HG02870 (cell line): ENCODE measurements at regions not wholly inside any gene's neighbourhood (a gene's known extent, or its start where the extent isn't known, plus 50 kb on each side); places are given as distances from the start of the nearest gene placed in this dataset.
"Not testable (repeated sequence)": the region's sequence is repeated elsewhere in the genome, so short reads cannot be mapped to it uniquely, and the experiment has no call there.

Experiments used
- ATAC-seq: cut with Tn5 transposase; IDR thresholded peaks from one replicate; pipeline ENCODE4 v1.9.1; 2021; ENCODE audit warnings: mild to moderate bottlenecking, moderate library complexity; ENCODE audit not compliant: unreplicated experiment

DNA sequence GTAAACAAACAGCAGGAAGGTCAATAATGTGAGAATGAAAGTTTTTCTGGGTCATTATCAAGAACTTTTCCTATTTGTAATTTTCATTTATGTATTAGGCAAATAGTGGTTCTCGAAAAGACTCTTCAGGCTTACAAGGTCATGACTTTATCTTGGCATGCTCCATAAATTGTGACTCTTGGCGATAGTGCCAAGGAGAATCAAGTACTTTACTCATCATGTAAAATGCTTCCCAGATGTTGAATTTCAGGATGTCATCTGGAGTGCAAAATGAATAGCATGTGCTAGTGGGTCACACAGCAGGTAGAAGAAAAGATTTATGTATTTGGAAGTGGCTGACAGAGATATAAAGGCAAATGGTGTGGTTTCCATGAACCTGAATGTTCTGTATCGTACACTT, 1492.7 kb upstream of the PCDH20 start:
- ATAC-seq = no peak

GRCh38 chr13:62906896-62907295, 1491.2 kb upstream of the PCDH20 start:
- ATAC-seq = no peak

GRCh38 chr13:62906469-62906868, 1490.8 kb upstream of the PCDH20 start:
- ATAC-seq = no peak

- no peak for ATAC-seq
Measured at GRCh38 chr13:62887046-62887445, 1471.4 kb upstream of the PCDH20 start.

DNA sequence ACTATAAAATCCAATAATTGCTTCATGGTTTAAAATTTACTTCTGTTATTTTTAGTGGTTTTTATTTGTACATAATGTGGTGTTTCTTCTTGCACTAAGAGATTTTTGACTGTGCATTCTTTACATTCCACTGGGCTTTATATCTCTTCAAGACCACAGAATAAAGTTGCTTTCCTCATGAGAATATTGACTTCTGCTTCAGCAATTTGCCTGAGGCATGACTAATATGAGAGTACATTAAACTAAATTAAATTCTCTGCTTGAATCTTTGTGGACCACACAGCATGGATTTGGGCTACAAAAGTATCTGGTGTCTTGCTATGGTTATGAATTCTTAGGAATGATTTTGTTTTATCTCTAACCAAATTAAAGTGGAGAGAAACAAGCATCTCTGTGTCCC, 1463.4 kb upstream of the PCDH20 start:
- ATAC-seq = no peak

- no peak for ATAC-seq
Measured at GRCh38 chr13:62875118-62875640, 1459.5 kb upstream of the PCDH20 start.

- ATAC-seq = no peak
Measured at GRCh38 chr13:62850331-62850730, 1434.7 kb upstream of the PCDH20 start.

DNA sequence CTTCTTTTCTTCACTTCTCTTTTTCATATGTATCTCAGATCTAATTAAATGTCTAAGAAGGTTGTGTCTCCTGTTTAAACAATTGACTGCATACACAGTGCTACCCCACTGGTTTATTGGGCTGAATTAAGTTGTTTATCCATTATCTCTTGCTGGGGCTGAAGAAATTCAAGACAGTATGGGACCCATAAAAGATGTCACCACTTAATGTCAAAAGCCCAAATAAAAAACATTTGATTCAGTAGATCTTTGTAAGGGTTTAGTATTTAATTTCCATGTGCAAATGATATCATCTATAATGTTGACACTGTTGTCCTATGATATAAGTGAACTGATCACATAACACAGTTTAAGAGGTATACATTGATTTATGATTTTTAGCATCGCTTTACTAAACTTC, 1431.9 kb upstream of the PCDH20 start:
- no peak for ATAC-seq

- no peak for ATAC-seq
Measured at GRCh38 chr13:62846302-62846701, 1430.7 kb upstream of the PCDH20 start.

GRCh38 chr13:62839338-62839737, 1423.7 kb upstream of the PCDH20 start:
- no peak for ATAC-seq

DNA sequence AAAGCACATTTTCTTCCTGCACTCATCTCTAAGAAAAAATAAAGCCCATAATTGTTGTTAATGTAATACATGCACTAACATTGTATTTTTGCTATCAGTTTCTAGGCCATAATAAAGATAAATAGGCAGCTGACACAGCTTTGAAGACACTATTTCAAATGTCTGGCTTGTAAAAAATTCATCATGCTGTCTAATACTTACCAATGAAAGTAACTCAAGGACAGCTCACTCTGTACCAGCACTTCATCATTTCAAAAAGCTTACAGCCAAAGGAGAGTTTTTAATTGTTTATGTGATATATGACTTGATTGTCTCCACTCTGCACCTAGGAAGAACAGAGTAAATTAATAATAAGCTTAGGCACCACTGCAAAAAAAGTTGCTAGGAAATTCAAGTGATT, 1423.3 kb upstream of the PCDH20 start:
- no peak for ATAC-seq

GRCh38 chr13:62837895-62838294, 1422.2 kb upstream of the PCDH20 start:
- ATAC-seq = no peak

GRCh38 chr13:62829486-62829885, 1413.8 kb upstream of the PCDH20 start:
- no peak for ATAC-seq

DNA sequence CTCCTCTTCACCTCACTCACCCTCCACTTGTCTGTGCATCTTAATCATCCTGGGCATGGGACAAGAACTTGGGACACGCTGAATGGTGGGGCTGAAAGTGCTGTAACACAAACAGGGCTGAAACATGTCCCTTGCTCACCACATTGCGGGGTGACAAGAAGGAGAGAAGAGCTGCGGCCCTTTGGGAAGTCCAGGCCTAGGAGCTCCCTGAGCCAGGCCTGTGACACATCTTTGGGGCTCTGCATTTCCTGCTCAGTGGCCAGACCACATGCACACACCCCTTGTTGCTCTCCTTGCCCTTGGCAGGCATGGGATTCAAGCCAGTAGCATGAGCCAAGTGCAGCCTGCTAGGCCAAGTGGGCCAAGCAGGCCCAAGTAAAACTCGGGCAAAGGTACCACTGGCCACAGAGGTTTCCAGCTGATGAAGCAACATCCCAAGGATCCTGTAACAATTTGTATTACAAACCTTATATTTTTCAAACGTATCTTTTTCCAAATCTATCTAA, 1384.3 kb upstream of the PCDH20 start:
- ATAC-seq = no peak

GRCh38 chr13:62799038-62799535, 1383.4 kb upstream of the PCDH20 start:
- ATAC-seq = no peak

- ATAC-seq = no peak
Measured at GRCh38 chr13:62793850-62794249, 1378.2 kb upstream of the PCDH20 start.

DNA sequence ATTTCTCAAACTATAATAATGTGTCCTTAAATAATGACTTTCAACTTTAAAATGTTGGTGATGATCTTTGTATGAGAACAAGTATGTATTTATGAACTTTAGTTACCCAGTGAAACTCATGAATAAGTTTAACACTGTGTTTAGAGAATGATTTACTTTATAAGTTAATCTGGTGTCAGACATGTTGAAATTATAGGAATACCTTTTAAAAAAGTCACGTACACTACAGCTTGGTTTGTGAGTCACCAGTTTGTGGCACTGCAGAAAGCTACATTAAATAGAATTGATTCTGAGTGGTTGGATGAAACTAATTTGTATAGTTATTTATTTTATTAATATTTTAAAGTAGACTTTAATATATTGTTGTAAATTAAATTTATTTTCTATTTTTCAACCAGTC, 1366.2 kb upstream of the PCDH20 start:
- ATAC-seq = no peak

GRCh38 chr13:62779161-62779560, 1363.5 kb upstream of the PCDH20 start:
- no peak for ATAC-seq

DNA sequence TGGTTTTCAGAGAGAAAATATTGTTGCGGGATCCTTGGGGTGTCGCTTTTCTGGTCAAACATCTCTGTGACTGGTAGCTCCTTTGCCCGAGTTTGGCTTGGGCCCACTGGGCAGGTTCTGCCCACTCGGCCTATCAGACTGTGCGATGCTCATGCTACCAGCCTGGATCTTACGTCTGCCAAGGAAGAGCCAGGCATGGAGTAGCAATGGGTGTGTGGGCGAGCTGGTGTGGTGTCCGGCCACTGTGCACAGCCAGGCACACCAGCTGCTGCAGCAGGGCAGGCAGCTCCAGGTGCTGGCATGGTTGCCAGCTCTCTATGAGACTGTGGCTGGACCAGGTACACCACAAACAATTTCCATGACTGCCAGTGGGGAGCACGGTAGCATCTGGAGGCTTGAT, 1351.8 kb upstream of the PCDH20 start:
- ATAC-seq = no peak

DNA sequence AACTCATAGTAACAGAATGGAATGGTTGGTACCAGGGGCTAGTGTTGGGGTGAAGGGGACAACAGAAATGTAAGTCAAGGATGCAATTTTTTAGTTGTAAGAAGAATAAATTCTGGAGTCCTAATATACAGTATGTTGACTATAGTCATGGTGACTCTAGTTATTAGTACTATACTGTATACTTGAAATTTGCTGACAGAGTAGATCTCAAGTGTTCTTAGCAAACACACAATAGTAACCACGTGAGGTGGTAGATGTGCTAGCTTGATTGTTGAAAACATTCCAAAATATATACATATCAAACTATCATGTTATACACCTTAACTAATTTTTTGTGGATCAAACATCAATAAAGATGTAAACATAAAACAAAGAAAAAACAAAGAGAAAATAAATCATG, 1345.1 kb upstream of the PCDH20 start:
- ATAC-seq = no peak

GRCh38 chr13:62747629-62748028, 1332.0 kb upstream of the PCDH20 start:
- ATAC-seq = no peak

DNA sequence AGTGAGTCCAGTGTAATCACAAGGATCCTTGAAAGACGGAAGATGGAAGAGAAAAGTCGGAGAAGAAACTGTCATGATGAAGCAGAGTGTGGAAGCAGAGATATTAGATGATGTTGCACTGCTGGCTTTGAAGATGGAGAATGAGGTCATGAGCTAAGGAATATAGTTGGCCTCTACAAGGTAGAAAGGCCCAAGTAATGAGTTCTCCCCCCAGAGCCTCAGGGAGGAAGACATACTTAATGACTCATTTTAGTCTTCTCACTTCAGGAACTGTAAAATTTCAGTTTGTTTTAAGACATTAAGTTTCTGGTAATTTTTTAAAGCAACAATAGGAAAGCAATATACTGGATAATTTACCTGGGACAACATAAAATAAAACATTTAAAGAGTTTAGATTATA, 1331.5 kb upstream of the PCDH20 start:
- ATAC-seq = no peak

DNA sequence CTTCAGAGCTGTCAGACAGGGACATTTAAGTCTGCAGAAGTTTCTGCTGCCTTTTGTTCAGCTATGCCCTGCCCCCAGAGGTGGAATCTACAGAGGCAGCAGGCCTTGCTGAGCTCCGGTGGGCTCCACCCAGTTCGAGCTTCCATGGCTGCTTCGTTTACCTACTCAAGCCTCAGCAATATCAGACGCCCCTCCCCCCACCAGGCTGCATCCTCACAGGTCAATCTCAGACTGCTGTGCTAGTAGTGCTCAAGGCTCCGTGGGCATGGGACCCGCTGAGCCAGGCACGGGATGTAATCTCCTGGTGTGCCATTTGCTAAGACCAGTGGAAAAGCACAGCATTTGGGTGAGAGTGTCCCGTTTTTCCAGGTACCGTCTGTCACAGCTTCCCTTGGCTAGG, 1314.1 kb upstream of the PCDH20 start:
- not testable (repeated sequence) for ATAC-seq
